RWPE2 (cell line): ENCODE measurements at regions not wholly inside any gene's neighbourhood (a gene's known extent, or its start where the extent isn't known, plus 50 kb on each side); places are given as distances from the start of the nearest gene placed in this dataset.
A peak's percentile ranks its signal among the peaks of the same experiment; 100 is the strongest.

ENCODE experiments used
- ATAC-seq: fragments of 200-7000 bp; cut with Tn5 transposase; 3 replicates; pipeline ENCODE4 v1.9.1; 2021; ENCODE audit warnings: low read depth
- DNase-seq: peaks from one replicate; pipeline ENCODE4 v3.0.0-alpha.2; 2020; ENCODE audit warnings: low spot score
- H3K27ac ChIP-seq: fragments of 450-650 bp; 2 replicates; pipeline ENCODE4 v1.5.1; 2017; ENCODE audit warnings: mild to moderate bottlenecking; ENCODE audit not compliant: poor library complexity, severe bottlenecking
- H3K27me3 ChIP-seq: fragments of 250-450 bp; sonication (Bioruptor Pico); 2 replicates; pipeline ENCODE4 v1.5.1; 2021; ENCODE audit warnings: mild to moderate bottlenecking, moderate library complexity; ENCODE audit not compliant: insufficient read depth, poor library complexity, severe bottlenecking
- H3K36me3 ChIP-seq: fragments of 250-450 bp; sonication (Bioruptor Pico); 2 replicates; pipeline ENCODE4 v1.5.1; 2020; ENCODE audit warnings: low read depth, mild to moderate bottlenecking, moderate library complexity
- H3K4me1 ChIP-seq: fragments of 250-450 bp; sonication (Bioruptor Pico); 2 replicates; pipeline ENCODE4 v1.5.1; 2021; ENCODE audit warnings: mild to moderate bottlenecking, moderate library complexity; ENCODE audit not compliant: insufficient read depth, poor library complexity, severe bottlenecking
- H3K4me3 ChIP-seq: fragments of 250-450 bp; sonication (Bioruptor Pico); 2 replicates; pipeline ENCODE4 v1.5.1; 2021; ENCODE audit warnings: mild to moderate bottlenecking, moderate library complexity; ENCODE audit not compliant: severe bottlenecking
- H3K9me3 ChIP-seq: fragments of 250-450 bp; sonication (Bioruptor Pico); 2 replicates; pipeline ENCODE4 v1.5.1; 2021; ENCODE audit warnings: mild to moderate bottlenecking, moderate library complexity; ENCODE audit not compliant: severe bottlenecking
- TF ChIP-seq, protein P1 (sequence below): fragments of 450-650 bp; IDR thresholded peaks from one replicate; pipeline ENCODE4 v1.5.1; 2017; ENCODE audit warnings: mild to moderate bottlenecking, moderate library complexity; ENCODE audit not compliant: poor library complexity, severe bottlenecking

DNA sequence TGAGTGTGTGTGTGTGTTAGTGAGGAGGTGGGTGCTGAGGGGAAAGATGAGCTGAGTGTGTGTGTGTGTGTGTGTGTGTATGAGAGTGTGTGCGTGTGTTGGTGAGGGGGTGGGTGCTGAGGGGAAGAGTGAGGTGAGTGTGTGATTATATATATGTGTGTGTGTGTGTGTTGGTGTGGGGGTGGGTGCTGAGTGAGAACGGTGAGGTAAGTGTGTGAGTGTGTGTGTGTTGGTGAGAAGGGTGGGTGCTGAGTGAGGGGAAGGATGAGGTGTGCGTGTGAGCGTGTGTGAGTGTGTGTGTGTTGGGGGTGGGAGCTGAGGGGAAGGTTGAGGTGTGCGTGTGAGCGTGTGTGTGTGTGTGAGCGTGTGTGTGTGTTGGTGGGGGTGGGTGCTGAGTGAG is 322.0 kb upstream of the NT5C1B start:
- Histone ChIP-seq H3K27ac (peak overlapping the region; percentile 55), H3K4me3 (no peak overlapping the region)

DNA sequence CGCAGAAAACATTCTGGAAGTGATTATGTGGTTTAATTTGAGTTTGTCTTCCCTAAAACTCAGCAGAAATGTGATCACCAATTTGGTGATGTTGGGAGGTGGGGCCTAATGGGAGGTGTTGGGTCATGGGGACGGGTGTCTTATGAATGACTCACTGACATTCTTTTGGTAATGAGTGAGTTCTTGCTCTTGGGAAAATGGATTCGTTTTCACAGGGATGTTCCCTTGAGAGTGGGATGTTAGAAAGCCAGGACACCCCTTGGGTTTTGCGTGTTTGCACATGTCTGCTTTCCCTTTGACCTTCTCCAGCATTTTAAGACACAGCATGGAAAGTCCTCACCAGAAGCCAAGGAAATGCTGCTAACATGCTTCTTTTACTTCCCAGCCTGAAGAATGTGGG is 321.5 kb upstream of the NT5C1B start:
- ATAC-seq: peak; percentile 97
- no peak for DNase-seq
- Histone ChIP-seq H3K27me3 (no peaks in the 10 kb centered on the region), H3K4me3 (no peak overlapping the region), H3K4me1 (peaks cover 11% of the 10 kb centered on the region), H3K9me3 (no peaks in the 10 kb centered on the region), H3K36me3 (no peaks in the 10 kb centered on the region), H3K27ac (peak overlapping the region; percentile 55)
- TF ChIP-seq, protein P1, sequence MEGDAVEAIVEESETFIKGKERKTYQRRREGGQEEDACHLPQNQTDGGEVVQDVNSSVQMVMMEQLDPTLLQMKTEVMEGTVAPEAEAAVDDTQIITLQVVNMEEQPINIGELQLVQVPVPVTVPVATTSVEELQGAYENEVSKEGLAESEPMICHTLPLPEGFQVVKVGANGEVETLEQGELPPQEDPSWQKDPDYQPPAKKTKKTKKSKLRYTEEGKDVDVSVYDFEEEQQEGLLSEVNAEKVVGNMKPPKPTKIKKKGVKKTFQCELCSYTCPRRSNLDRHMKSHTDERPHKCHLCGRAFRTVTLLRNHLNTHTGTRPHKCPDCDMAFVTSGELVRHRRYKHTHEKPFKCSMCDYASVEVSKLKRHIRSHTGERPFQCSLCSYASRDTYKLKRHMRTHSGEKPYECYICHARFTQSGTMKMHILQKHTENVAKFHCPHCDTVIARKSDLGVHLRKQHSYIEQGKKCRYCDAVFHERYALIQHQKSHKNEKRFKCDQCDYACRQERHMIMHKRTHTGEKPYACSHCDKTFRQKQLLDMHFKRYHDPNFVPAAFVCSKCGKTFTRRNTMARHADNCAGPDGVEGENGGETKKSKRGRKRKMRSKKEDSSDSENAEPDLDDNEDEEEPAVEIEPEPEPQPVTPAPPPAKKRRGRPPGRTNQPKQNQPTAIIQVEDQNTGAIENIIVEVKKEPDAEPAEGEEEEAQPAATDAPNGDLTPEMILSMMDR: no peak

More for the DNA sequence above, 322.0 kb upstream of the NT5C1B start:
- TF ChIP-seq, protein P1: no peak
- H3K36me3 ChIP-seq: no peaks in the 10 kb centered on the region
- peaks cover 11% of the 10 kb centered on the region for H3K4me1 ChIP-seq
- no peaks in the 10 kb centered on the region for H3K27me3 ChIP-seq
- ATAC-seq: no peak
- H3K9me3 ChIP-seq: no peaks in the 10 kb centered on the region
- no peak for DNase-seq

DNA sequence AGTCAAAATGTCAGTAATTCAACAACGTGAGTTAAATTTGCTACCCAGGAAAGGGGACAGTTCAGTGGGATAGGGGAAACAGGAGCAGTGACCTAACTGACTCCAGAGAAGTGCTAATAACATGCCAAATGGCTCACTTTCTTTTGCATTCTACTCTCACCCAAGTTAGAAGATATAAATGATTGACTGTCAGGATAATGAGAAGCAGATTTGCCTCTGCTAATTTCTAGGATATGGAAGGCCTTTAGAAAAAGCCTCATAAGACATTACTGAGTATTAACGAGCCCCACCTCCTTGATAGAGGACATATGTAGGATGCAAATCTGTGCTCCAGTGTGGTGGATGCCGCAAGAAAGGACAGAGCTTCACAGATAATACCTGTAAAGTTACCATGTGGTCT is 318.6 kb upstream of the NT5C1B start:
- peaks cover 11% of the 10 kb centered on the region for H3K4me1 ChIP-seq
- H3K27ac ChIP-seq: no peak overlapping the region
- H3K9me3 ChIP-seq: no peaks in the 10 kb centered on the region
- TF ChIP-seq, protein P1: no peak
- ATAC-seq (no peak), DNase-seq (no peak)
- no peaks in the 10 kb centered on the region for H3K27me3 ChIP-seq
- no peak overlapping the region for H3K4me3 ChIP-seq
- H3K36me3 ChIP-seq: no peaks in the 10 kb centered on the region

DNA sequence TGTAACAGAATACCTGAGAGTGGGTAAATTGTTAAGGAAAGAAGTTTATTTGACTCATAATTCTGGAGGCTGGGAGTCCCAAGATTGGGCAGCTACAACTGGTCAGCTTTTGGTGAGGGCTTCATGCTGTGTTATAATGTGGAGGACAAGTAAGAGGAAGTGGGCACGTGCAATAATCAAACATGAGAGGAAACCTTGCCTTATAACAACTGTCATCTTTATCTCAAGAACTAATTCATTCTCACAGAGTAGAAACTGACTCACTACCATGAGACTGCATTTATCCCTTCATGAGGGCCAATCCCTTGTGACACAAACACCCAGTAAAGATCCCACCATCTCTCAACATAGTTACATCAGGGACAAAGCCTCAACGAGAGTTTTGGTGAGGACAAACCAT is 318.1 kb upstream of the NT5C1B start:
- DNase-seq: no peak

DNA sequence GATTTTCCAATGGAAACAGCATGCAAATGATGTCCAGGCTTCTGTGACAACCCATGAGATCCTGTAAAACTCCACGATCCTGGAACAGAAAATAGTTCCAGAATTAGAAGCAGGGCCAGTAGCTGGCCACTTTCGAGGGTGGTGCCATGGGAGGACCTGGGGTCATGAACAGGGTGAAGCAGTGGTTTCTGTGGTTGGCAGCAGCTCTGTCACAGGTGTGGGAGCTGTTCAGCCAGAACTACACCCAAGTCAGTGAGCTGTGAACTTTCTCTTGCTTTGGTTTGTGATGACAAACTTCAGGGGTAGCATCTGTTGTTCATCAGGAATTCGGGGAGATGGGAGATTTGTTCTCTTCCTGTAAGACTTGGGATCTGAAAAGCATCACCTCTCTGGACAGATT is 314.4 kb upstream of the NT5C1B start:
- ATAC-seq: no peak
- no peaks in the 10 kb centered on the region for H3K27me3 ChIP-seq
- H3K27ac ChIP-seq: no peak overlapping the region
- H3K4me1 ChIP-seq: no peaks in the 10 kb centered on the region
- DNase-seq: no peak
- no peaks in the 10 kb centered on the region for H3K36me3 ChIP-seq
- H3K9me3 ChIP-seq: no peaks in the 10 kb centered on the region
- H3K4me3 ChIP-seq: no peak overlapping the region
- TF ChIP-seq, protein P1: no peak

More for the DNA sequence above, 318.1 kb upstream of the NT5C1B start:
- TF ChIP-seq, protein P1: no peak
- Histone ChIP-seq H3K27me3 (no peaks in the 10 kb centered on the region), H3K4me3 (no peak overlapping the region), H3K4me1 (peaks cover 11% of the 10 kb centered on the region), H3K27ac (no peak overlapping the region), H3K9me3 (no peaks in the 10 kb centered on the region), H3K36me3 (no peaks in the 10 kb centered on the region)
- ATAC-seq: no peak
